ENCODE measurements at regions not wholly inside any gene's neighbourhood (a gene's known extent, or its start where the extent isn't known, plus 50 kb on each side); places are given as distances from the start of the nearest gene placed in this dataset.

GRCh38 chr10:124316326-124316725, 102.4 kb downstream of the OAT start:
- Mint-ChIP-seq H3K27me3 (ENCODE audit: low read depth) (no peaks in the 10 kb centered on the region), H3K4me1 (no peaks in the 10 kb centered on the region), H3K27ac (no peak overlapping the region), H3K9me3 (peaks cover 16% of the 10 kb centered on the region), H3K4me3 (no peak overlapping the region), H3K36me3 (no peaks in the 10 kb centered on the region)
- ATAC-seq (no peak), DNase-seq (ENCODE audit: low spot score) (no peak)
- TF ChIP-seq SMAD3 (CRISPR knock-in tag; IDR thresholded peaks at IDR 0.05; ENCODE audit: borderline replicate concordance) = no peak
- no peak for TF ChIP-seq ZNF396 (CRISPR knock-in tag; IDR thresholded peaks at IDR 0.05; ENCODE audit: borderline replicate concordance)
- TF ChIP-seq ARID4B (CRISPR knock-in tag; IDR thresholded peaks at IDR 0.05; ENCODE audit: borderline replicate concordance) = no peak
- TF ChIP-seq ATF3 (CRISPR knock-in tag; conservative IDR thresholded peaks at IDR 0.05) = no peak
- TF ChIP-seq PRRX2 (CRISPR knock-in tag; IDR thresholded peaks at IDR 0.05) = no peak
- TF ChIP-seq TCF7 (CRISPR knock-in tag; IDR thresholded peaks at IDR 0.05; ENCODE audit: low read depth) = no peak
- no peak for TF ChIP-seq ZBTB43 (CRISPR knock-in tag; IDR thresholded peaks at IDR 0.05)
- CTCF ChIA-PET = interaction anchor here (1.5 kb wide), 1 partner anchor 71 kb away, joined by 4 read pairs; no protein-coding TSS in a partner anchor
- POLR2A ChIA-PET = no interaction called here

GRCh38 chr10:124315591-124316270, 103.0 kb downstream of the OAT start:
- DNase-seq (ENCODE audit: low spot score) (no peak), ATAC-seq (no peak)
- Mint-ChIP-seq H3K27me3 (ENCODE audit: low read depth) (no peaks in the 10 kb centered on the region; the same call in 1 of the 2 replicates), H3K4me3 (no peak overlapping the region), H3K4me1 (no peaks in the 10 kb centered on the region), H3K27ac (no peak overlapping the region), H3K9me3 (peaks cover 16% of the 10 kb centered on the region), H3K36me3 (no peaks in the 10 kb centered on the region)
- TF ChIP-seq MLX (CRISPR knock-in tag; IDR thresholded peaks at IDR 0.05) (no peak), E2F1 (CRISPR knock-in tag; IDR thresholded peaks at IDR 0.05) (no peak), TCF7 (CRISPR knock-in tag; IDR thresholded peaks at IDR 0.05; ENCODE audit: low read depth) (no peak), TP53 (CRISPR knock-in tag; IDR thresholded peaks at IDR 0.05) (no peak), ERG (CRISPR knock-in tag; IDR thresholded peaks at IDR 0.05) (no peak), FOXP1 (CRISPR knock-in tag; IDR thresholded peaks at IDR 0.05; ENCODE audit: borderline replicate concordance) (no peak)
- ChIA-PET CTCF (interaction anchor here (1.5 kb wide), 1 partner anchor 72 kb away, joined by 4 read pairs; no protein-coding TSS in a partner anchor), POLR2A (no interaction called here)

All from WTC11 (cell line).